Vagina (tissue), 2 donors: ENCODE measurements at regions not wholly inside any gene's neighbourhood (a gene's known extent, or its start where the extent isn't known, plus 50 kb on each side); places are given as distances from the start of the nearest gene placed in this dataset.
"Not testable (repeated sequence)": the region's sequence is repeated elsewhere in the genome, so short reads cannot be mapped to it uniquely, and the experiment has no call there.

Source experiments
- DNase-seq, 2 donors: peaks; one replicate each; pipeline ENCODE4 v3.0.0-alpha.2; 2017; ENCODE audit errors: extremely low spot score in 2 of 2
- H3K27ac ChIP-seq: fragments of 200-600 bp; sonication (generic); one replicate; pipeline ENCODE4 v1.5.1; 2019
- H3K27me3 ChIP-seq: fragments of 200-600 bp; sonication (generic); one replicate; pipeline ENCODE4 v1.5.1; 2019
- H3K36me3 ChIP-seq, 2 donors: fragments of 200-600 bp; sonication (generic); one replicate each; pipeline ENCODE4 v1.5.1; 2017 to 2019
- H3K4me1 ChIP-seq: fragments of 200-600 bp; sonication (generic); one replicate; pipeline ENCODE4 v1.5.1; 2019
- H3K4me3 ChIP-seq, 2 donors: fragments of 200-600 bp; sonication (generic); 1 replicate in 1 of 2; 2 replicates in 1 of 2; pipeline ENCODE4 v1.5.1; 2016 to 2019
- H3K9me3 ChIP-seq: fragments of 200-600 bp; sonication (generic); one replicate; pipeline ENCODE4 v1.5.1; 2019
- intact Hi-C: fragments of 100-400 bp; cut with DNase I; formaldehyde crosslinking; loops from one replicate; pipeline ENCODE4 v1.15.1; 2023

- H3K9me3 ChIP-seq, DNase-seq, H3K4me1 ChIP-seq, H3K27me3 ChIP-seq, H3K4me3 ChIP-seq, H3K36me3 ChIP-seq, H3K27ac ChIP-seq, intact Hi-C loops: not testable (repeated sequence)
Observed at GRCh38 chr4:118447397-118447796, 94.6 kb upstream of the PRSS12 start.

GRCh38 chr4:118454857-118455256 is 102.1 kb upstream of the PRSS12 start:
- H3K27me3 ChIP-seq, H3K36me3 ChIP-seq, H3K4me3 ChIP-seq, H3K27ac ChIP-seq, H3K9me3 ChIP-seq, intact Hi-C loops, H3K4me1 ChIP-seq, DNase-seq: not testable (repeated sequence)

GRCh38 chr4:118461435-118461834 is 108.6 kb upstream of the PRSS12 start:
- H3K27me3 ChIP-seq, H3K27ac ChIP-seq, H3K36me3 ChIP-seq, H3K9me3 ChIP-seq, H3K4me1 ChIP-seq, intact Hi-C loops, DNase-seq, H3K4me3 ChIP-seq: not testable (repeated sequence)

GRCh38 chr4:118465831-118466230 is 113.0 kb upstream of the PRSS12 start:
- DNase-seq, H3K27ac ChIP-seq, H3K27me3 ChIP-seq, intact Hi-C loops, H3K9me3 ChIP-seq, H3K36me3 ChIP-seq, H3K4me3 ChIP-seq, H3K4me1 ChIP-seq: not testable (repeated sequence)

- H3K4me3 ChIP-seq, H3K9me3 ChIP-seq, DNase-seq, H3K27me3 ChIP-seq, H3K4me1 ChIP-seq, H3K36me3 ChIP-seq, intact Hi-C loops, H3K27ac ChIP-seq: not testable (repeated sequence)
Observed at GRCh38 chr4:118474001-118474626, 121.3 kb upstream of the PRSS12 start.

GRCh38 chr4:118474771-118475170 is 122.0 kb upstream of the PRSS12 start:
- intact Hi-C loops, H3K36me3 ChIP-seq, H3K27me3 ChIP-seq: not testable (repeated sequence)

GRCh38 chr4:118475901-118476300 is 123.1 kb upstream of the PRSS12 start:
- H3K4me3 ChIP-seq, DNase-seq, intact Hi-C loops, H3K27ac ChIP-seq, H3K36me3 ChIP-seq, H3K27me3 ChIP-seq, H3K4me1 ChIP-seq, H3K9me3 ChIP-seq: not testable (repeated sequence)

More at GRCh38 chr4:118474771-118475170, 122.0 kb upstream of the PRSS12 start:
- not testable (repeated sequence) for H3K27ac ChIP-seq, H3K4me1 ChIP-seq, DNase-seq, H3K4me3 ChIP-seq, H3K9me3 ChIP-seq

GRCh38 chr4:118477826-118478225 is 125.0 kb upstream of the PRSS12 start:
- H3K27me3 ChIP-seq, DNase-seq, H3K4me3 ChIP-seq, H3K9me3 ChIP-seq, H3K4me1 ChIP-seq, intact Hi-C loops, H3K27ac ChIP-seq, H3K36me3 ChIP-seq: not testable (repeated sequence)

GRCh38 chr4:118485801-118486314 is 133.1 kb upstream of the PRSS12 start:
- H3K9me3 ChIP-seq, H3K27me3 ChIP-seq, H3K27ac ChIP-seq, DNase-seq, H3K4me1 ChIP-seq, H3K4me3 ChIP-seq, H3K36me3 ChIP-seq, intact Hi-C loops: not testable (repeated sequence)

GRCh38 chr4:118492963-118493362 is 140.2 kb upstream of the PRSS12 start:
- H3K27ac ChIP-seq, DNase-seq, H3K4me1 ChIP-seq, H3K9me3 ChIP-seq, H3K36me3 ChIP-seq, H3K27me3 ChIP-seq, H3K4me3 ChIP-seq, intact Hi-C loops: not testable (repeated sequence)

GRCh38 chr4:118494437-118494836 is 141.6 kb upstream of the PRSS12 start:
- H3K27ac ChIP-seq, H3K9me3 ChIP-seq, H3K27me3 ChIP-seq, H3K36me3 ChIP-seq, intact Hi-C loops, H3K4me1 ChIP-seq, DNase-seq, H3K4me3 ChIP-seq: not testable (repeated sequence)

GRCh38 chr4:118502967-118503366 is 150.2 kb upstream of the PRSS12 start:
- H3K36me3 ChIP-seq, H3K27me3 ChIP-seq, H3K27ac ChIP-seq, DNase-seq, H3K4me3 ChIP-seq, H3K4me1 ChIP-seq, H3K9me3 ChIP-seq, intact Hi-C loops: not testable (repeated sequence)

- H3K4me3 ChIP-seq, H3K36me3 ChIP-seq, intact Hi-C loops, H3K27ac ChIP-seq, H3K27me3 ChIP-seq, H3K9me3 ChIP-seq, DNase-seq, H3K4me1 ChIP-seq: not testable (repeated sequence)
Observed at GRCh38 chr4:118504927-118505326, 152.1 kb upstream of the PRSS12 start.

- DNase-seq, H3K4me3 ChIP-seq, H3K36me3 ChIP-seq, H3K27me3 ChIP-seq, H3K4me1 ChIP-seq, H3K27ac ChIP-seq, intact Hi-C loops, H3K9me3 ChIP-seq: not testable (repeated sequence)
Observed at GRCh38 chr4:118505491-118505890, 152.7 kb upstream of the PRSS12 start.
